GM18508 (cell line): ENCODE measurements at regions not wholly inside any gene's neighbourhood (a gene's known extent, or its start where the extent isn't known, plus 50 kb on each side); places are given as distances from the start of the nearest gene placed in this dataset.
"Not testable (repeated sequence)": the region's sequence is repeated elsewhere in the genome, so short reads cannot be mapped to it uniquely, and the experiment has no call there.

Experiments used
- ATAC-seq: cut with Tn5 transposase; IDR thresholded peaks from one replicate; pipeline ENCODE4 v1.9.1; 2021; ENCODE audit warnings: moderate number of reproducible peaks; ENCODE audit not compliant: insufficient read depth, unreplicated experiment

- no peak for ATAC-seq
These were observed 86.1 kb upstream of the SRD5A2 start for GRCh38 chr2:31666878-31667277.

GRCh38 chr2:31664949-31665724 is 84.4 kb upstream of the SRD5A2 start:
- ATAC-seq = no peak

GRCh38 chr2:31660812-31661335 is 80.1 kb upstream of the SRD5A2 start:
- no peak for ATAC-seq

GRCh38 chr2:31660165-31660564 is 79.4 kb upstream of the SRD5A2 start:
- no peak for ATAC-seq

- ATAC-seq = no peak
These were observed 73.5 kb upstream of the SRD5A2 start for GRCh38 chr2:31654241-31654640.

- ATAC-seq = no peak
These were observed 71.0 kb upstream of the SRD5A2 start for GRCh38 chr2:31651736-31652135.

- ATAC-seq = no peak
These were observed 70.5 kb upstream of the SRD5A2 start for GRCh38 chr2:31651267-31651666.

GRCh38 chr2:31644551-31644950 is 63.8 kb upstream of the SRD5A2 start:
- no peak for ATAC-seq

- no peak for ATAC-seq
These were observed 62.0 kb upstream of the SRD5A2 start for GRCh38 chr2:31642707-31643106.

- not testable (repeated sequence) for ATAC-seq
These were observed 51.5 kb upstream of the SRD5A2 start for GRCh38 chr2:31632201-31632600.
